IPS-15b (cell line): ENCODE measurements at regions not wholly inside any gene's neighbourhood (a gene's known extent, or its start where the extent isn't known, plus 50 kb on each side); places are given as distances from the start of the nearest gene placed in this dataset.

Experiments used
- H3K27me3 ChIP-seq: one replicate; pipeline ENCODE4 v1.6.1; 2013; ENCODE audit warnings: low read length; ENCODE audit not compliant: control insufficient read depth, insufficient read depth
- H3K36me3 ChIP-seq: one replicate; pipeline ENCODE4 v1.6.1; 2013; ENCODE audit warnings: low read length; ENCODE audit not compliant: control insufficient read depth, insufficient read depth
- H3K4me1 ChIP-seq: one replicate; pipeline ENCODE4 v1.6.1; 2013; ENCODE audit warnings: mild to moderate bottlenecking, low read length; ENCODE audit not compliant: control insufficient read depth, insufficient read depth
- H3K4me3 ChIP-seq: one replicate; pipeline ENCODE4 v1.5.1; 2013; ENCODE audit warnings: low read depth, low read length
- H3K9ac ChIP-seq: one replicate; pipeline ENCODE4 v1.6.1; 2013; ENCODE audit warnings: low read depth, mild to moderate bottlenecking, low read length
- H3K9me3 ChIP-seq: one replicate; pipeline ENCODE4 v1.6.1; 2013; ENCODE audit warnings: mild to moderate bottlenecking, low read length; ENCODE audit not compliant: control insufficient read depth, insufficient read depth

GRCh38 chr2:66733364-66733999 is 298.6 kb downstream of the MEIS1 start:
- H3K4me3 ChIP-seq, result no peak overlapping the region
- H3K36me3 ChIP-seq, result no peaks in the 10 kb centered on the region
- no peaks in the 10 kb centered on the region for H3K27me3 ChIP-seq
- H3K4me1 ChIP-seq, result peaks cover 3% of the 10 kb centered on the region
- H3K9me3 ChIP-seq, result peaks cover 2% of the 10 kb centered on the region
- no peak overlapping the region for H3K9ac ChIP-seq

DNA sequence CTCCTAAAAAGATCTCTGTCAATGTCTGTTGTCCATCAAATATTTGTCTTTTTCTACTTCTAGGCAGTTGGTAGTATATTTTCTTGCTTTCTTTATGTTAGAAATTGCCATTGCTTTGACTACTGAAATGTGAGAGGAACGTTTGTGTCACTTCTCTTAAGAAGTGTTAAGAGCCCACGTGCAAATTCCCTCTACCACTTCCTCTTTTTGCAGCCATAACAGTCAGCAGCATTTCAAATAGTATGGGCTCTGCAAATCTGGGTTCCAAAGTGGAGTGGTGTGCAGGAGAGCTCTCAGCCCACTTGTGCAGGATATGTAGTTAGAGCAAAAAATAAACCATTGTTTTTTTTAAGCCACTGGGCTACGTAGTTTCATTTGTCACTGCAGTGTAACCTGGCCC is 314.0 kb downstream of the MEIS1 start:
- Histone ChIP-seq H3K9me3 (no peaks in the 10 kb centered on the region), H3K4me3 (no peak overlapping the region)

GRCh38 chr2:66749566-66749965 is 314.6 kb downstream of the MEIS1 start:
- Histone ChIP-seq H3K9me3 (no peaks in the 10 kb centered on the region), H3K4me1 (no peaks in the 10 kb centered on the region), H3K27me3 (no peaks in the 10 kb centered on the region), H3K4me3 (no peak overlapping the region), H3K9ac (no peak overlapping the region), H3K36me3 (no peaks in the 10 kb centered on the region)

More for the DNA sequence above, 314.0 kb downstream of the MEIS1 start:
- no peaks in the 10 kb centered on the region for H3K36me3 ChIP-seq
- no peak overlapping the region for H3K9ac ChIP-seq
- H3K4me1 ChIP-seq, result no peaks in the 10 kb centered on the region
- no peaks in the 10 kb centered on the region for H3K27me3 ChIP-seq

DNA sequence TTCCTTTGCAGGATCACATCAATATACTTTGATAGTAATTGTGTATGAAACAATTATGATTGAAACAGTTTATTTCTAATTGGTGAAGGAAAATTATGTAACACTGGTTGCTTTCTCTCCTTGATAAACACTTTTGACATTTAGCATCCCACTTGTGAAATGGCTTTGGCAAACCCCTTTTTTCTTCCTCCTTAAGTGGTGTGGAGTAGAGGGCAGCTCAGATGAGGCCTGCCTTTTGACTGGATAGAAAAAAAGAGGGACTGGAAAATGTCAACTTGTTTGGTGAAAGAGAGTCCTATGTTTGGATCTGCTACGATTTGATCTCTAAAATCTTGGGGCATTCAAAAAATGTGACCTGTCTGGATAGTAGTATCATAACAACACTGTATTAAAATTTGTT is 318.3 kb downstream of the MEIS1 start:
- Histone ChIP-seq H3K36me3 (no peaks in the 10 kb centered on the region), H3K27me3 (no peaks in the 10 kb centered on the region), H3K9me3 (no peaks in the 10 kb centered on the region), H3K4me3 (no peak overlapping the region), H3K9ac (no peak overlapping the region), H3K4me1 (peaks cover 6% of the 10 kb centered on the region)

DNA sequence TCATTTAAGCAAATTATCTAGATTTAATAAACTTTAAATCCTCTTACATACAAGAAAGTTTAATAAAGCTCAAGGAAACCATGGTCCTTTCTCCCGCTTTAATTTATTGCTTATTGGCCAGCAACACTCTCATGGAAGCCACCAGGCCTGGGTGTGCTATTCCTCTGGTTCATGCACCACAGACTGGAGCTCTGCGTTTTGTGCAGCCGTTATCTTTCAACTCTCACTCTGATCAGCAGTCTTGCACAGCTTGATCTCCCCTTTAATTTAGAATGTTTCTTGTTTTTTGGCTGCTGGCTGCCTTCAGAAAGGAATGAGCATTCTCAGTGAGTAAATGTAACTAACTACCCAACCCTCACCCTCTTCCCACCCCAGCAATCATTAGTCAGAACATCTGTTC is 318.7 kb downstream of the MEIS1 start:
- Histone ChIP-seq H3K4me1 (peaks cover 6% of the 10 kb centered on the region), H3K27me3 (no peaks in the 10 kb centered on the region), H3K9me3 (no peaks in the 10 kb centered on the region), H3K36me3 (no peaks in the 10 kb centered on the region), H3K4me3 (no peak overlapping the region), H3K9ac (no peak overlapping the region)

GRCh38 chr2:66755974-66756373 is 321.0 kb downstream of the MEIS1 start:
- Histone ChIP-seq H3K9me3 (no peaks in the 10 kb centered on the region), H3K4me3 (no peak overlapping the region), H3K9ac (no peak overlapping the region), H3K4me1 (peaks cover 6% of the 10 kb centered on the region), H3K27me3 (no peaks in the 10 kb centered on the region), H3K36me3 (no peaks in the 10 kb centered on the region)

GRCh38 chr2:66761826-66762225 is 326.9 kb downstream of the MEIS1 start:
- no peaks in the 10 kb centered on the region for H3K36me3 ChIP-seq

GRCh38 chr2:66762761-66763160 is 327.8 kb downstream of the MEIS1 start:
- H3K4me3 ChIP-seq, result no peak overlapping the region
- H3K9ac ChIP-seq, result no peak overlapping the region
- no peaks in the 10 kb centered on the region for H3K9me3 ChIP-seq
- H3K27me3 ChIP-seq, result no peaks in the 10 kb centered on the region
- no peaks in the 10 kb centered on the region for H3K36me3 ChIP-seq
- H3K4me1 ChIP-seq, result no peaks in the 10 kb centered on the region

More at GRCh38 chr2:66761826-66762225, 326.9 kb downstream of the MEIS1 start:
- Histone ChIP-seq H3K27me3 (no peaks in the 10 kb centered on the region), H3K9ac (no peak overlapping the region), H3K4me3 (no peak overlapping the region), H3K9me3 (no peaks in the 10 kb centered on the region), H3K4me1 (no peaks in the 10 kb centered on the region)

DNA sequence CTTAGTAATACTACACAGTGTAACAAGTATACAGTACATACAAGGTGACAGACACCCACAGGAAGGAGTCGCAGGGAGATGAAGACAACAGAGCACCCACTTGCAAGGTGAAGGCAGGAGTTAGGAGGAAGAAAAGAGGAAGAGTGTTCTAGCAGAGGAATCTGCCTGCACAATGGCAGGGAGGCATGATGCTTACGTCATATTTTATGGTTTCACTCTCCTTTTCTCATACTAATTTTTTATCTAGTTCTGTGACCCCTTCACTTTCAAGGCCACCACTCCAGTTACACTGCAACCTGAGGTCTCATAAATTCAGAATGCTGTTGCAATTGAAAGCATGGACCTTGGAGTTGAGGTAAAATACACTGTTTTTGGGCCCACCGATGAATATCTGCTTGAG is 331.7 kb downstream of the MEIS1 start:
- Histone ChIP-seq H3K4me3 (no peak overlapping the region), H3K9ac (no peak overlapping the region), H3K9me3 (no peaks in the 10 kb centered on the region), H3K4me1 (no peaks in the 10 kb centered on the region), H3K27me3 (no peaks in the 10 kb centered on the region), H3K36me3 (no peaks in the 10 kb centered on the region)

GRCh38 chr2:66771359-66771976 is 336.5 kb downstream of the MEIS1 start:
- no peaks in the 10 kb centered on the region for H3K36me3 ChIP-seq
- no peaks in the 10 kb centered on the region for H3K4me1 ChIP-seq
- no peaks in the 10 kb centered on the region for H3K9me3 ChIP-seq
- H3K27me3 ChIP-seq, result no peaks in the 10 kb centered on the region
- no peak overlapping the region for H3K4me3 ChIP-seq
- no peak overlapping the region for H3K9ac ChIP-seq

DNA sequence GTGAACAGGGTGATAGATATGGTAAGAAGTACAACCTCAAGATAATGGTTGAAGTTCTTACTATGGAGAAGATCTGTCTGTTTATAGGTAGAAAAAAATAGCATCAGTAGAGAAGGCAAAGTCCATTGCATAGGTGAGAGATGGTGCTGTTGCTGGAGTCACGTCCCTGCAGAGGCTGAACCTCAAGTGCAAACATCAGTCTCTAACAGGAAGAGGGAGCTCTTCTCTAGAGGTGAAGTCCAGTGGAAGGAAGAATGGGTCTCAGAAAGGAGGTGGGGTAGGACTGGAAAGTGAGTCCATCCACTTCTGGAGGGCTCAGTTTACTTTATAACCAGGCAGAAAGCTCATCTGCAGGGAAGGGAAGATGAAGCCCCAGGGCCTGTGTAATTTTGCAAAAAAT is 337.7 kb downstream of the MEIS1 start:
- no peaks in the 10 kb centered on the region for H3K27me3 ChIP-seq
- H3K4me3 ChIP-seq, result no peak overlapping the region
- no peaks in the 10 kb centered on the region for H3K36me3 ChIP-seq
- no peaks in the 10 kb centered on the region for H3K9me3 ChIP-seq
- no peaks in the 10 kb centered on the region for H3K4me1 ChIP-seq
- H3K9ac ChIP-seq, result no peak overlapping the region

- H3K27me3 ChIP-seq, result no peaks in the 10 kb centered on the region
- H3K4me3 ChIP-seq, result no peak overlapping the region
- H3K36me3 ChIP-seq, result no peaks in the 10 kb centered on the region
- H3K4me1 ChIP-seq, result no peaks in the 10 kb centered on the region
- H3K9me3 ChIP-seq, result no peaks in the 10 kb centered on the region
- H3K9ac ChIP-seq, result no peak overlapping the region
Observed at GRCh38 chr2:66775730-66776422, 341.0 kb downstream of the MEIS1 start.
